Fibroblast of pulmonary artery (primary cell): ENCODE measurements at regions not wholly inside any gene's neighbourhood (a gene's known extent, or its start where the extent isn't known, plus 50 kb on each side); places are given as distances from the start of the nearest gene placed in this dataset.

Source experiments
- DNase-seq: peaks from one replicate; pipeline ENCODE4 v3.0.0-alpha.2; 2010; ENCODE audit warnings: low read depth
- H3K4me3 ChIP-seq: replicated peaks from 2 replicates; pipeline ENCODE4 v1.5.1; 2011; ENCODE audit warnings: low read depth, mild to moderate bottlenecking, control low read depth, low read length, moderate library complexity
- TF ChIP-seq, protein P1 (sequence below): IDR thresholded peaks from 2 replicates; pipeline ENCODE4 v1.5.1; 2011; ENCODE audit warnings: mild to moderate bottlenecking, control low read depth, low read length, inconsistent platforms; ENCODE audit errors: missing control alignments

- TF ChIP-seq, protein P1, sequence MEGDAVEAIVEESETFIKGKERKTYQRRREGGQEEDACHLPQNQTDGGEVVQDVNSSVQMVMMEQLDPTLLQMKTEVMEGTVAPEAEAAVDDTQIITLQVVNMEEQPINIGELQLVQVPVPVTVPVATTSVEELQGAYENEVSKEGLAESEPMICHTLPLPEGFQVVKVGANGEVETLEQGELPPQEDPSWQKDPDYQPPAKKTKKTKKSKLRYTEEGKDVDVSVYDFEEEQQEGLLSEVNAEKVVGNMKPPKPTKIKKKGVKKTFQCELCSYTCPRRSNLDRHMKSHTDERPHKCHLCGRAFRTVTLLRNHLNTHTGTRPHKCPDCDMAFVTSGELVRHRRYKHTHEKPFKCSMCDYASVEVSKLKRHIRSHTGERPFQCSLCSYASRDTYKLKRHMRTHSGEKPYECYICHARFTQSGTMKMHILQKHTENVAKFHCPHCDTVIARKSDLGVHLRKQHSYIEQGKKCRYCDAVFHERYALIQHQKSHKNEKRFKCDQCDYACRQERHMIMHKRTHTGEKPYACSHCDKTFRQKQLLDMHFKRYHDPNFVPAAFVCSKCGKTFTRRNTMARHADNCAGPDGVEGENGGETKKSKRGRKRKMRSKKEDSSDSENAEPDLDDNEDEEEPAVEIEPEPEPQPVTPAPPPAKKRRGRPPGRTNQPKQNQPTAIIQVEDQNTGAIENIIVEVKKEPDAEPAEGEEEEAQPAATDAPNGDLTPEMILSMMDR: no peak
- no peak for DNase-seq
- H3K4me3 ChIP-seq: no peak overlapping the region
These were observed 210.8 kb downstream of the HIPK3 start for GRCh38 chr11:33467966-33468365.

DNA sequence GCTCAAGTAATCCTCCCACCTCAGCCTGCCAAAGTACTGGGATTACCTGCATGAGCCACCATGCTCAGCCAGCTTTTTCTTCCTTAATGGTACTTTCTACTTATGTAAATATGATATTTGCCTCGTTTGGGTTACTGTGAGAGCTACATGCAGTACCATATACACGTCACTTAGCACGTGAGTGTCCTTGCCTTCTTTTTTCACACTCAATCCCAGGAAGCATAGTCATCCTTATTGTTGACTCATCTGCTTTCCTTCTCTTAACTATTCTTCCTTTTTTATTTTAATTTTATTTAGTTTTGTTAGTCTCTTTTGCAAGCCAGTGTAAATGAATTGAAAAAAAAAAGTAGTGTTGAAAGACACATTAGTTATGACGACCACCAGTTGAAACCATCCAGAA is 205.9 kb downstream of the HIPK3 start:
- peak; percentile 63 for DNase-seq
- TF ChIP-seq, protein P1: no peak
- H3K4me3 ChIP-seq: no peak overlapping the region

DNA sequence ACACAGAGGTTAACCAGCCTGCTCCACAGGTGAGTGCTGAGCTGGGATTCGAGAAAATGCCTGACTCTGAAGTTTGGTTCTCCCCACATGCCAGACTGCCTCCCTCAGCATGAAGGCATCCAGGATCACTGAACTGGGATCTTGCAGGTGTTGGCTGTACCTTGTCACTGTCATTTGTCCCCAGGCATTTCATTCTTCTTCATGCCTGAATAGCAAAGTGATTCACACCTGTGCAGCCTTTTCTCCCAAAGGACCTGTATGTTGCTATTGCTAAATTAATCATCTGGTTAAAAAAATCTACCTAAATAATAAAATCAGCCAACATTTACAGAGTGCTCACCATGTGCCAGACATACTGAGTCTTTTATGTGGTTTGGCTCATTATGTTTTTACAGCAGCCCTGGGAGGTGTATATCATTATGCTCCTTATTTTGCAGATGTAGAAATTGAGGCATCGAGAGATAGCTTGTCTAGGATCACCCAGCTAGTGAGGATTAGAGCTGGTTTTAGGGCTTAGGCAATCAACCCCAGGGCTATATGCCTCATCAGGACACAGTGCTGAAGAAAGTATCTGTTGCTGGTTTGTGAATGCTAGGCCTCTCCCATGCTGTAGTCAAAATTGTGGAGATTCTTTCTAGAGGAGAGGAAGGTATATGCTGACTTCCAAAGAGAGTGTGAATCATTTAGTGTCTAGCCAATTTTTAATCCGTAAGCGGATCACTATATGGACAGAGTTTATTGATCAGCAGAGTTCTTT is 204.4 kb downstream of the HIPK3 start:
- H3K4me3 ChIP-seq: no peak overlapping the region
- no peak for DNase-seq
- TF ChIP-seq, protein P1: no peak

GRCh38 chr11:33457948-33458347 is 200.8 kb downstream of the HIPK3 start:
- DNase-seq: no peak
- TF ChIP-seq, protein P1: no peak

DNA sequence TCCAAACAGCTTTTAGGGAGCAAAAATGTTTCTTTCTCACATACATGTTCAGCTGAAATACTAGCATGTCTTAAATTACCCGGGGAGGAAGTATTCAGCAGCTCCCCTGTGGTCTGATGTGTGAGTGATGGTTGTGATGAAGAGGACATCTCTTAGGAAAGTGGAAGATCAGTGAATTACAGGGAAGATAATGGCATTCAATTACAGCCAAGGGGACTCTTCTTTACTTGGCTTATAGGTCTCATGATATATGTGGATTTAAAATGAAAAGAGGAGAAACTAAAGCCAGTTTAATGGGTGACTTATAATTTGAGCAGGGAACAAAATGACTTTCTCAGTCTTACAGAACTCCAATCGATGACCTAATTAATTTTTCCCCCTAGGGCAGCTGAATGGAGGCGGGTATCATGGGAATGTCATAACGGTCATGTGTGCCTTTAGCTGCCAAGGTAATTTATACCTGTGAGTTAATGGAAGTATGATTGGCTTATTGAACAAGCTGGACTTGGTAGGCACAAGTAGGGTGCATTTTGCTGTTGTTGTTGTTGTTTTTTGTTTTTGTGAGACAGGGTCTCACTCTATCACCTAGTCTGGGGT is 198.8 kb downstream of the HIPK3 start:
- TF ChIP-seq, protein P1: no peak
- no peak overlapping the region for H3K4me3 ChIP-seq
- DNase-seq: no peak

More at GRCh38 chr11:33457948-33458347, 200.8 kb downstream of the HIPK3 start:
- no peak overlapping the region for H3K4me3 ChIP-seq

DNA sequence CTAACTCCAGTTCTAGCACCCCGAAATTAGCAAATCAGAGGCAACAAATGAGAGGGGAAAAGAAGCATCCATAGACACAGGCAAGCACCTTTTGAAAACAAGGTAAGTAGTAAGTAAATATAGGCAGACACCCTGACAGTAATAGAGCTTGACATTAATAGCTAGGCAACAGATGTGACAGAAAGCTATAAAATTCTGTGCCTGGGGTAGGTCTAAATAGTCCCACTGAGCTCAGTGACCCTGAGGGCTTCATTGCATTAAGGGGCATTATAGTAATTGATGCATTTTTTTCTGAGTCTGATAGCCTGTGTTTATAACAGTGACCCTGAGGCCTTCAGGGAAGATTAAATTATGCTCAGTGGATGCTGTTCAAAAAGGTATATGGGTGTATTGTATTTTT is 197.1 kb downstream of the HIPK3 start:
- DNase-seq: no peak
- TF ChIP-seq, protein P1: no peak
- no peak overlapping the region for H3K4me3 ChIP-seq
